GM19395 (cell line): ENCODE measurements at regions not wholly inside any gene's neighbourhood (a gene's known extent, or its start where the extent isn't known, plus 50 kb on each side); places are given as distances from the start of the nearest gene placed in this dataset.
"Not testable (repeated sequence)": the region's sequence is repeated elsewhere in the genome, so short reads cannot be mapped to it uniquely, and the experiment has no call there.

ENCODE experiments used
- ATAC-seq: cut with Tn5 transposase; IDR thresholded peaks from one replicate; pipeline ENCODE4 v1.9.1; 2021; ENCODE audit warnings: mild to moderate bottlenecking, moderate library complexity; ENCODE audit not compliant: unreplicated experiment

GRCh38 chr18:22728481-22729105 is 204.5 kb upstream of the RBBP8 start:
- no peak for ATAC-seq

GRCh38 chr18:22731398-22731797 is 201.7 kb upstream of the RBBP8 start:
- no peak for ATAC-seq

GRCh38 chr18:22734105-22734661 is 198.9 kb upstream of the RBBP8 start:
- ATAC-seq: no peak

- no peak for ATAC-seq
These were observed 198.1 kb upstream of the RBBP8 start for GRCh38 chr18:22734791-22735627.

- ATAC-seq: no peak
These were observed 196.1 kb upstream of the RBBP8 start for GRCh38 chr18:22737054-22737453.

- no peak for ATAC-seq
These were observed 194.0 kb upstream of the RBBP8 start for GRCh38 chr18:22739061-22739642.

- ATAC-seq: no peak
These were observed 193.3 kb upstream of the RBBP8 start for GRCh38 chr18:22739789-22740188.

GRCh38 chr18:22741318-22741717 is 191.8 kb upstream of the RBBP8 start:
- no peak for ATAC-seq

- no peak for ATAC-seq
These were observed 190.7 kb upstream of the RBBP8 start for GRCh38 chr18:22742409-22742808.

GRCh38 chr18:22745966-22746365 is 187.2 kb upstream of the RBBP8 start:
- ATAC-seq: no peak

GRCh38 chr18:22752014-22752413 is 181.1 kb upstream of the RBBP8 start:
- ATAC-seq: no peak

GRCh38 chr18:22753130-22753831 is 179.8 kb upstream of the RBBP8 start:
- no peak for ATAC-seq

GRCh38 chr18:22764005-22764404 is 169.1 kb upstream of the RBBP8 start:
- not testable (repeated sequence) for ATAC-seq

- ATAC-seq: no peak
These were observed 167.2 kb upstream of the RBBP8 start for GRCh38 chr18:22765896-22766295.

- no peak for ATAC-seq
These were observed 165.5 kb upstream of the RBBP8 start for GRCh38 chr18:22767653-22768052.

- ATAC-seq: no peak
These were observed 159.2 kb upstream of the RBBP8 start for GRCh38 chr18:22773944-22774343.

- no peak for ATAC-seq
These were observed 154.1 kb upstream of the RBBP8 start for GRCh38 chr18:22778996-22779395.

GRCh38 chr18:22783245-22783644 is 149.9 kb upstream of the RBBP8 start:
- no peak for ATAC-seq

- ATAC-seq: no peak
These were observed 149.5 kb upstream of the RBBP8 start for GRCh38 chr18:22783662-22784076.

- ATAC-seq: no peak
These were observed 144.1 kb upstream of the RBBP8 start for GRCh38 chr18:22789052-22789451.

GRCh38 chr18:22789600-22789999 is 143.5 kb upstream of the RBBP8 start:
- ATAC-seq: no peak
